Fibroblast of the aortic adventitia (primary cell): ENCODE measurements at regions not wholly inside any gene's neighbourhood (a gene's known extent, or its start where the extent isn't known, plus 50 kb on each side); places are given as distances from the start of the nearest gene placed in this dataset.

Experiments used
- DNase-seq: peaks from one replicate; pipeline ENCODE4 v3.0.0-alpha.2; 2010; ENCODE audit warnings: low read depth
- H3K4me3 ChIP-seq: 2 replicates; pipeline ENCODE4 v1.5.1; 2011; ENCODE audit warnings: low read depth, mild to moderate bottlenecking, control low read depth, low read length, moderate library complexity
- CTCF ChIP-seq: IDR thresholded peaks from 2 replicates; pipeline ENCODE4 v1.5.1; 2011; ENCODE audit warnings: mild to moderate bottlenecking, low read length, control low read depth, inconsistent platforms; ENCODE audit not compliant: insufficient read depth

GRCh38 chr17:77861133-77861695, 97.3 kb upstream of the TNRC6C start:
- DNase-seq: no peak
- H3K4me3 ChIP-seq: no peak overlapping the region
- no peak for TF ChIP-seq CTCF

GRCh38 chr17:77861981-77862645, 96.4 kb upstream of the TNRC6C start:
- no peak for TF ChIP-seq CTCF
- DNase-seq: no peak

GRCh38 chr17:77862890-77863813, 95.4 kb upstream of the TNRC6C start:
- H3K4me3 ChIP-seq: no peak overlapping the region
- no peak for DNase-seq
- no peak for TF ChIP-seq CTCF

More at GRCh38 chr17:77861981-77862645, 96.4 kb upstream of the TNRC6C start:
- no peak overlapping the region for H3K4me3 ChIP-seq

GRCh38 chr17:77863814-77864161, 94.7 kb upstream of the TNRC6C start:
- DNase-seq: peak; percentile 48
- no peak for TF ChIP-seq CTCF
- no peak overlapping the region for H3K4me3 ChIP-seq

- TF ChIP-seq CTCF: no peak
- no peak for DNase-seq
- no peak overlapping the region for H3K4me3 ChIP-seq
Observed at GRCh38 chr17:77864234-77865111, 94.0 kb upstream of the TNRC6C start.

- no peak for TF ChIP-seq CTCF
- no peak overlapping the region for H3K4me3 ChIP-seq
- DNase-seq: peak; percentile 48
Observed at GRCh38 chr17:77865112-77865611, 93.3 kb upstream of the TNRC6C start.
